Breast epithelium (tissue), 3 donors: ENCODE measurements at regions not wholly inside any gene's neighbourhood (a gene's known extent, or its start where the extent isn't known, plus 50 kb on each side); places are given as distances from the start of the nearest gene placed in this dataset.
"Not testable (repeated sequence)": the region's sequence is repeated elsewhere in the genome, so short reads cannot be mapped to it uniquely, and the experiment has no call there.

ENCODE experiments used
- POLR2A ChIP-seq: fragments of 450-650 bp; IDR thresholded peaks from one replicate; pipeline ENCODE4 v1.6.1; 2016; ENCODE audit warnings: antibody characterized with exemption, mild to moderate bottlenecking, moderate library complexity
- TF ChIP-seq, protein P1 (sequence below), 3 donors: fragments of 450-650 bp; IDR thresholded peaks; one replicate each; pipeline ENCODE4 v1.5.1; 2016 to 2017; ENCODE audit warnings: antibody characterized with exemption in 3 of 3, mild to moderate bottlenecking in 3 of 3, moderate library complexity in 3 of 3

DNA sequence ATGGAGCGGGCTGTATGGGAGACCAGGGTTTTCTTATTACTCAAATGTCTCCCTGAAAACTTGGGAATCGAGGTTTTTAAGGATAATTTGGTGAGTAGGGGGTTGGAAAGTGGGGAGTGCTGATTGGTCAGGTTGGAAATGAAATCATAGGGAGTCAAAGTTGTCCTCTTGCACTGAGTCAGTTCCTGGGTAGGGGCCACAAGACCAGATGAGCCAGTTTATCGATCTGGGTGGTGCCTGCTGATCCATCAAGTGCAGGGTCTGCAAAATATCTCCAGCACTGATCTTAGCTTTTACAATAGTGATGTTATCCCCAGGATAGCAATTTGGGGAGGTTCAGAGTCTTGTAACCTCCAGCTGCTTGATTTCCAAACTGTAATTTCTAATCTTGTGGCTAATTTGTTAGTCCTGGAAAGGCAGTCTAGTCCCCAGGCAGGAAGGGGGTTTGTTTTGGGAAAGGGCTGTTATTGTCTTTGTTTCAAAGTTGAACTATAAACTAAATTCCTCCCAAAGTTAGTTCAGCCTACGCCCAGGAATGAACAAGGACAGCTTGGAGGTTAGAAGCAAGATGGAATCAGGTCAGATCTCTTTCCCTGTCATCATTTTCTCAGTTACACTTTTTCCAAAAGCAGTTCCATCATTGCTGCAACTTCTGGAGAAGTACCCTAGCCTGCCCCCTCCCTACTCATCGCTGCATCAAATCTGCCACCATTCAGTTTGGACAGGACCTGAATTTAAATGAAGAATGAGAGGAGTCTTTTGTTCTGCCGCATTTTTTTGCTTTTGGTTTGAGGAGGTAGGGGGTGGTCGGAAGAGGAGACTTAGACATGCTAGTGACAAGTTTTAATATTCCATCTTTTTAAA is 236.4 kb upstream of the GALNT17 start:
- TF ChIP-seq, protein P1, sequence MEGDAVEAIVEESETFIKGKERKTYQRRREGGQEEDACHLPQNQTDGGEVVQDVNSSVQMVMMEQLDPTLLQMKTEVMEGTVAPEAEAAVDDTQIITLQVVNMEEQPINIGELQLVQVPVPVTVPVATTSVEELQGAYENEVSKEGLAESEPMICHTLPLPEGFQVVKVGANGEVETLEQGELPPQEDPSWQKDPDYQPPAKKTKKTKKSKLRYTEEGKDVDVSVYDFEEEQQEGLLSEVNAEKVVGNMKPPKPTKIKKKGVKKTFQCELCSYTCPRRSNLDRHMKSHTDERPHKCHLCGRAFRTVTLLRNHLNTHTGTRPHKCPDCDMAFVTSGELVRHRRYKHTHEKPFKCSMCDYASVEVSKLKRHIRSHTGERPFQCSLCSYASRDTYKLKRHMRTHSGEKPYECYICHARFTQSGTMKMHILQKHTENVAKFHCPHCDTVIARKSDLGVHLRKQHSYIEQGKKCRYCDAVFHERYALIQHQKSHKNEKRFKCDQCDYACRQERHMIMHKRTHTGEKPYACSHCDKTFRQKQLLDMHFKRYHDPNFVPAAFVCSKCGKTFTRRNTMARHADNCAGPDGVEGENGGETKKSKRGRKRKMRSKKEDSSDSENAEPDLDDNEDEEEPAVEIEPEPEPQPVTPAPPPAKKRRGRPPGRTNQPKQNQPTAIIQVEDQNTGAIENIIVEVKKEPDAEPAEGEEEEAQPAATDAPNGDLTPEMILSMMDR (IDR thresholded peaks at IDR 0.05) = not testable (repeated sequence)
- not testable (repeated sequence) for TF ChIP-seq POLR2A
